ENCODE measurements at regions not wholly inside any gene's neighbourhood (a gene's known extent, or its start where the extent isn't known, plus 50 kb on each side); places are given as distances from the start of the nearest gene placed in this dataset.

DNA sequence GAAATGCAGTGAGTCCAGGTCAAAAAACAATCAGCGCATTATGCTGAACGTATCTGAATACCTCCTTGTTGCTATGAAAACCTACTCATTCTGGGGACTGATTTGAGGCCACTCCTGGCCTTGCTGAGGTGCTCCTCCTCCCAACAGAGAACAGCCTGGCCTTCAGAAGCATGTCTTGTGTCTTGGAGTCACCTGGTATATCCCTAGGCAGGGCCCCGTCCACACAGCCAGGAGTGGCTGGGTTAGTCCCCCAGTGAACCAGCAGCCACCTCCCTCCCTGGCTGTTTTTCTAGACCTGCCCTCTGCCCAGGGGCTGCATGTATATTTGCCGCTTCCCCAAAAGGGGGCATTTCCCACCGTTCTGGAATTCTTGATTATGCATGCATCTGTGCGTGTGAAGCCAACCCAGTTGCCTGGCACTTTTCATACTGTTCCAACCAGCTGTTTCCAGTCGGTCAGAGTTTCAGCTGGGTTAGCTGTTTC, 99.2 kb upstream of the SPATA31C2 start:
- H3K4me3 Mint-ChIP-seq (ENCODE audit: low read depth): no peak overlapping the region
- no peaks in the 10 kb centered on the region for H3K27me3 Mint-ChIP-seq
- no peaks in the 10 kb centered on the region for H3K9me3 Mint-ChIP-seq (ENCODE audit: low read depth)
- no peak for DNase-seq (ENCODE audit: low spot score, unreplicated experiment)
- TF ChIP-seq, protein P1, sequence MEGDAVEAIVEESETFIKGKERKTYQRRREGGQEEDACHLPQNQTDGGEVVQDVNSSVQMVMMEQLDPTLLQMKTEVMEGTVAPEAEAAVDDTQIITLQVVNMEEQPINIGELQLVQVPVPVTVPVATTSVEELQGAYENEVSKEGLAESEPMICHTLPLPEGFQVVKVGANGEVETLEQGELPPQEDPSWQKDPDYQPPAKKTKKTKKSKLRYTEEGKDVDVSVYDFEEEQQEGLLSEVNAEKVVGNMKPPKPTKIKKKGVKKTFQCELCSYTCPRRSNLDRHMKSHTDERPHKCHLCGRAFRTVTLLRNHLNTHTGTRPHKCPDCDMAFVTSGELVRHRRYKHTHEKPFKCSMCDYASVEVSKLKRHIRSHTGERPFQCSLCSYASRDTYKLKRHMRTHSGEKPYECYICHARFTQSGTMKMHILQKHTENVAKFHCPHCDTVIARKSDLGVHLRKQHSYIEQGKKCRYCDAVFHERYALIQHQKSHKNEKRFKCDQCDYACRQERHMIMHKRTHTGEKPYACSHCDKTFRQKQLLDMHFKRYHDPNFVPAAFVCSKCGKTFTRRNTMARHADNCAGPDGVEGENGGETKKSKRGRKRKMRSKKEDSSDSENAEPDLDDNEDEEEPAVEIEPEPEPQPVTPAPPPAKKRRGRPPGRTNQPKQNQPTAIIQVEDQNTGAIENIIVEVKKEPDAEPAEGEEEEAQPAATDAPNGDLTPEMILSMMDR (IDR thresholded peaks at IDR 0.05; ENCODE audit: unreplicated experiment): no peak
- H3K4me1 Mint-ChIP-seq (ENCODE audit: low read depth): peaks cover 10% of the 10 kb centered on the region
- H3K27ac Mint-ChIP-seq: no peak overlapping the region
- no peaks in the 10 kb centered on the region for H3K36me3 Mint-ChIP-seq (ENCODE audit: insufficient read depth)

- no peaks in the 10 kb centered on the region for H3K9me3 Mint-ChIP-seq (ENCODE audit: low read depth)
- TF ChIP-seq, protein P1 (IDR thresholded peaks at IDR 0.05; ENCODE audit: unreplicated experiment): no peak
- H3K4me3 Mint-ChIP-seq (ENCODE audit: low read depth): no peak overlapping the region
- H3K4me1 Mint-ChIP-seq (ENCODE audit: low read depth): peaks cover 10% of the 10 kb centered on the region
- no peaks in the 10 kb centered on the region for H3K27me3 Mint-ChIP-seq
- no peak for DNase-seq (ENCODE audit: low spot score, unreplicated experiment)
- H3K36me3 Mint-ChIP-seq (ENCODE audit: insufficient read depth): no peaks in the 10 kb centered on the region
- H3K27ac Mint-ChIP-seq: no peak overlapping the region
Observed at GRCh38 chr9:88236511-88237478, 98.5 kb upstream of the SPATA31C2 start.

GRCh38 chr9:88235615-88236014, 97.3 kb upstream of the SPATA31C2 start:
- H3K36me3 Mint-ChIP-seq (ENCODE audit: insufficient read depth): no peaks in the 10 kb centered on the region
- peaks cover 10% of the 10 kb centered on the region for H3K4me1 Mint-ChIP-seq (ENCODE audit: low read depth)
- DNase-seq (ENCODE audit: low spot score, unreplicated experiment): no peak
- no peak overlapping the region for H3K4me3 Mint-ChIP-seq (ENCODE audit: low read depth)
- no peaks in the 10 kb centered on the region for H3K9me3 Mint-ChIP-seq (ENCODE audit: low read depth)
- no peak overlapping the region for H3K27ac Mint-ChIP-seq
- H3K27me3 Mint-ChIP-seq: no peaks in the 10 kb centered on the region
- TF ChIP-seq, protein P1 (IDR thresholded peaks at IDR 0.05; ENCODE audit: unreplicated experiment): no peak

DNA sequence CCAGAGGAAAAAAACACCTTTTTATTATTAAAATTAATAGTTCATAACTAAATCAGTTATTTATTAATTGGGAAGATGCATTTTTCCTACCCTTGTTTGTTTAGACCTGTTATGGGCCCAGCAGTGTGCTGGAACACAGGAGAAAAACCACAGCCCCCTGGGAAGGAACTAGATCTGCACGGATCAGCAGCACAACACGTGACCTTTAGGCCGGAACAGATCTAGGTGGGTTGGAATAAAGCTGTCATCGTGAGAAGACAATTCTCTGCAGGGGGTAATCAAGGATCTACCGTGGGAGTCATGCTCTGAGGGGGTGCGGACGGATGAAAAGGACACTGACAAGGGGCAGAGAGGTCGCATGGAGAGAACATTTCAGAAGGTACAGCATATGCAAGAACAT, 95.8 kb upstream of the SPATA31C2 start:
- TF ChIP-seq, protein P1 (IDR thresholded peaks at IDR 0.05; ENCODE audit: unreplicated experiment): no peak
- Mint-ChIP-seq H3K36me3 (ENCODE audit: insufficient read depth) (no peaks in the 10 kb centered on the region), H3K27me3 (no peaks in the 10 kb centered on the region), H3K4me1 (ENCODE audit: low read depth) (peaks cover 10% of the 10 kb centered on the region), H3K27ac (no peak overlapping the region), H3K4me3 (ENCODE audit: low read depth) (no peak overlapping the region), H3K9me3 (ENCODE audit: low read depth) (no peaks in the 10 kb centered on the region)
- DNase-seq (ENCODE audit: low spot score, unreplicated experiment): no peak

DNA sequence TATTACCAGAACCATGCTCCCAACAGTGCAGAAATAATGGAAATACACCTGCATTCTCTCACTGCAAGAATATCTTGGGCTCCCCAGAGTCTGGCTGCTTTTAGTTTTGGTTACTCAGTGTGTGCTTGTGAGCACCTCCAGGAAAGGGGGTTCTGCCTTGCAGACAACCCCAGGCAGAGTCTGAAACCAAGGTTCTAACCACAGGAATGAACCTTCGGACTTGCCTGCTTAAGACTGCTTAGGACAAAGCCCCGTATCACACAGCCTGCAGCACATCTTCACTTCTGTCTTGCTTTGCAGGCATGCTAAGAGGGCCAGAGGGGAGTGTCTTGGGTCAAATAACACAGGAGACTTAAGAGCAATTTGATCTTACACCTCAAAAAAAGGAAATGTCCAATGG, 94.8 kb upstream of the SPATA31C2 start:
- no peak for DNase-seq (ENCODE audit: low spot score, unreplicated experiment)
- H3K4me3 Mint-ChIP-seq (ENCODE audit: low read depth): no peak overlapping the region
- H3K9me3 Mint-ChIP-seq (ENCODE audit: low read depth): no peaks in the 10 kb centered on the region
- H3K27me3 Mint-ChIP-seq: no peaks in the 10 kb centered on the region
- no peak overlapping the region for H3K27ac Mint-ChIP-seq
- TF ChIP-seq, protein P1 (IDR thresholded peaks at IDR 0.05; ENCODE audit: unreplicated experiment): no peak
- no peaks in the 10 kb centered on the region for H3K36me3 Mint-ChIP-seq (ENCODE audit: insufficient read depth)
- peaks cover 10% of the 10 kb centered on the region for H3K4me1 Mint-ChIP-seq (ENCODE audit: low read depth)
